Gastrocnemius medialis (tissue), 4 donors: ENCODE measurements at regions not wholly inside any gene's neighbourhood (a gene's known extent, or its start where the extent isn't known, plus 50 kb on each side); places are given as distances from the start of the nearest gene placed in this dataset.

ENCODE experiments used
- CTCF ChIP-seq, 5 experiments: fragments of 450-650 bp in 3 of 5; fragments of 200-600 bp in 2 of 5; sonication (generic) in 2 of 5; IDR thresholded peaks in 4 of 5; conservative IDR thresholded peaks in 1 of 5; 1 replicate in 4 of 5; 2 replicates in 1 of 5; pipeline ENCODE4 v1.5.1; 2016 to 2019; ENCODE audit warnings: antibody characterized with exemption in 5 of 5, mild to moderate bottlenecking in 3 of 5, moderate library complexity in 3 of 5
- POLR2A ChIP-seq, 2 donors: fragments of 450-650 bp; IDR thresholded peaks; one replicate each; pipeline ENCODE4 v1.6.1; 2017; ENCODE audit warnings: antibody characterized with exemption in 2 of 2, mild to moderate bottlenecking in 2 of 2, moderate library complexity in 2 of 2

GRCh38 chr9:89730715-89731114 is 125.9 kb downstream of the GADD45G start:
- TF ChIP-seq CTCF (IDR thresholded peaks at IDR 0.05 in 4 of 5, conservative IDR thresholded peaks at IDR 0.05 in 1 of 5) = no peak
- TF ChIP-seq POLR2A (IDR thresholded peaks at IDR 0.05) = no peak
